Lower lobe of right lung (tissue), 2 donors: ENCODE measurements at regions not wholly inside any gene's neighbourhood (a gene's known extent, or its start where the extent isn't known, plus 50 kb on each side); places are given as distances from the start of the nearest gene placed in this dataset.

Source experiments
- ATAC-seq, 2 donors: fragments of 200-7000 bp; cut with Tn5 transposase; one replicate each; pipeline ENCODE4 v1.9.1; 2020 to 2022; ENCODE audit warnings: mild to moderate bottlenecking in 2 of 2, moderate library complexity in 2 of 2
- DNase-seq: peaks from one replicate; pipeline ENCODE4 v3.0.0-alpha.2; 2020
- H3K27ac ChIP-seq: fragments of 200-600 bp; one replicate; pipeline ENCODE4 v1.8.0; 2022
- H3K27me3 ChIP-seq: fragments of 200-600 bp; one replicate; pipeline ENCODE4 v1.8.0; 2022; ENCODE audit warnings: low read depth
- H3K36me3 ChIP-seq: fragments of 200-600 bp; one replicate; pipeline ENCODE4 v1.8.0; 2022; ENCODE audit warnings: mild to moderate bottlenecking
- H3K4me1 ChIP-seq: fragments of 200-600 bp; one replicate; pipeline ENCODE4 v1.8.0; 2022
- H3K4me3 ChIP-seq: fragments of 200-600 bp; one replicate; pipeline ENCODE4 v1.8.0; 2022; ENCODE audit warnings: mild to moderate bottlenecking
- H3K9me3 ChIP-seq: fragments of 200-600 bp; one replicate; pipeline ENCODE4 v1.8.0; 2022
- intact Hi-C: fragments of 100-400 bp; cut with DNase I; formaldehyde crosslinking; loops from one replicate; pipeline ENCODE4 v1.11.0; 2022
- TF ChIP-seq, protein P1 (sequence below): fragments of 200-600 bp; IDR thresholded peaks from one replicate; pipeline ENCODE4 v1.8.0; 2022; ENCODE audit warnings: antibody characterized with exemption, mild to moderate bottlenecking
- donor health status: DM: no; HTN: yes; CAD: no; lungs with severe emphysema.

DNA sequence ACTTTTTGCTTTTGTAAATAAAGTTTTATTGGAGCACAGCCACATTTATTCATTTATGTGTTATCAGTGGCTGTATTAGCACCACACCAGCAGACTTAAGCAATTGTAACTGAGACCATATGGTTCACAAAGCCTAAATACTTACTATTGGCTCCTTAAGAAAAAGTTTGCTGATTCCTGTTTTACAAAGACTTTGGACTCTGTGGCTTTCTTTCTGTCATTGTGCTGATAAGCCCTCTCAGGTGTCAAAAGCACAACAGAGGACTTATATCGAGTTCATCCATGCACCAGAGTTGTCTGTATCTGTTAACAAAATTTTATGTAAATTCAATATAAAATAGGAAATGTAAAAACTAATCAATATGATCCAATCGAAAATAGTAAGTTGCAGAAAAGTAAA is 55.6 kb upstream of the PCSK5 start:
- Histone ChIP-seq H3K36me3 (no peaks in the 10 kb centered on the region), H3K4me3 (no peak overlapping the region), H3K27ac (no peak overlapping the region), H3K4me1 (no peaks in the 10 kb centered on the region), H3K27me3 (no peaks in the 10 kb centered on the region), H3K9me3 (no peaks in the 10 kb centered on the region)
- intact Hi-C loops: no loop called here
- ATAC-seq (no peak), DNase-seq (no peak)
- TF ChIP-seq, protein P1, sequence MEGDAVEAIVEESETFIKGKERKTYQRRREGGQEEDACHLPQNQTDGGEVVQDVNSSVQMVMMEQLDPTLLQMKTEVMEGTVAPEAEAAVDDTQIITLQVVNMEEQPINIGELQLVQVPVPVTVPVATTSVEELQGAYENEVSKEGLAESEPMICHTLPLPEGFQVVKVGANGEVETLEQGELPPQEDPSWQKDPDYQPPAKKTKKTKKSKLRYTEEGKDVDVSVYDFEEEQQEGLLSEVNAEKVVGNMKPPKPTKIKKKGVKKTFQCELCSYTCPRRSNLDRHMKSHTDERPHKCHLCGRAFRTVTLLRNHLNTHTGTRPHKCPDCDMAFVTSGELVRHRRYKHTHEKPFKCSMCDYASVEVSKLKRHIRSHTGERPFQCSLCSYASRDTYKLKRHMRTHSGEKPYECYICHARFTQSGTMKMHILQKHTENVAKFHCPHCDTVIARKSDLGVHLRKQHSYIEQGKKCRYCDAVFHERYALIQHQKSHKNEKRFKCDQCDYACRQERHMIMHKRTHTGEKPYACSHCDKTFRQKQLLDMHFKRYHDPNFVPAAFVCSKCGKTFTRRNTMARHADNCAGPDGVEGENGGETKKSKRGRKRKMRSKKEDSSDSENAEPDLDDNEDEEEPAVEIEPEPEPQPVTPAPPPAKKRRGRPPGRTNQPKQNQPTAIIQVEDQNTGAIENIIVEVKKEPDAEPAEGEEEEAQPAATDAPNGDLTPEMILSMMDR: no peak
